Ovary (tissue), 3 donors: ENCODE measurements at regions not wholly inside any gene's neighbourhood (a gene's known extent, or its start where the extent isn't known, plus 50 kb on each side); places are given as distances from the start of the nearest gene placed in this dataset.

Experiments
- EP300 ChIP-seq: sonication (generic); formaldehyde crosslinking; IDR thresholded peaks from one replicate; pipeline ENCODE4 v1.6.1; 2017; ENCODE audit warnings: antibody characterized with exemption
- POLR2A ChIP-seq: fragments of 450-650 bp; IDR thresholded peaks from one replicate; pipeline ENCODE4 v1.6.1; 2017; ENCODE audit warnings: antibody characterized with exemption, mild to moderate bottlenecking, moderate library complexity
- TF ChIP-seq, protein P1 (sequence below), 3 donors: fragments of 450-650 bp in 2 of 3; fragments of 200-600 bp in 1 of 3; IDR thresholded peaks; one replicate each; pipeline versions ENCODE4 v1.5.1 to v1.8.0; 2016 to 2022; ENCODE audit warnings: antibody characterized with exemption in 3 of 3, mild to moderate bottlenecking in 1 of 3
- donor health status: DM: no; HTN: no; CAD: no.

GRCh38 chr16:9536905-9537304 lies 445.5 kb downstream of the HAPSTR1 start:
- TF ChIP-seq, protein P1, sequence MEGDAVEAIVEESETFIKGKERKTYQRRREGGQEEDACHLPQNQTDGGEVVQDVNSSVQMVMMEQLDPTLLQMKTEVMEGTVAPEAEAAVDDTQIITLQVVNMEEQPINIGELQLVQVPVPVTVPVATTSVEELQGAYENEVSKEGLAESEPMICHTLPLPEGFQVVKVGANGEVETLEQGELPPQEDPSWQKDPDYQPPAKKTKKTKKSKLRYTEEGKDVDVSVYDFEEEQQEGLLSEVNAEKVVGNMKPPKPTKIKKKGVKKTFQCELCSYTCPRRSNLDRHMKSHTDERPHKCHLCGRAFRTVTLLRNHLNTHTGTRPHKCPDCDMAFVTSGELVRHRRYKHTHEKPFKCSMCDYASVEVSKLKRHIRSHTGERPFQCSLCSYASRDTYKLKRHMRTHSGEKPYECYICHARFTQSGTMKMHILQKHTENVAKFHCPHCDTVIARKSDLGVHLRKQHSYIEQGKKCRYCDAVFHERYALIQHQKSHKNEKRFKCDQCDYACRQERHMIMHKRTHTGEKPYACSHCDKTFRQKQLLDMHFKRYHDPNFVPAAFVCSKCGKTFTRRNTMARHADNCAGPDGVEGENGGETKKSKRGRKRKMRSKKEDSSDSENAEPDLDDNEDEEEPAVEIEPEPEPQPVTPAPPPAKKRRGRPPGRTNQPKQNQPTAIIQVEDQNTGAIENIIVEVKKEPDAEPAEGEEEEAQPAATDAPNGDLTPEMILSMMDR (IDR thresholded peaks at IDR 0.05): no peak
- no peak for TF ChIP-seq POLR2A
- no peak for TF ChIP-seq EP300
